OCI-LY7 (cell line): ENCODE measurements at regions not wholly inside any gene's neighbourhood (a gene's known extent, or its start where the extent isn't known, plus 50 kb on each side); places are given as distances from the start of the nearest gene placed in this dataset.

ENCODE experiments used
- BruUV-seq: library from RNA; stranded (reverse); fragments of 400-500 nt; replicated peaks from 2 replicates; lab custom pipeline; 2021; lab: Mats Ljungman, UMichigan
- CTCF ChIA-PET: fragments of 300-600 bp; sonication (Branson Sonifier 250); formaldehyde crosslinking; loops from one replicate; lab custom pipeline; 2022; ENCODE audit warnings: antibody characterized with exemption; ENCODE audit not compliant: unreplicated experiment; lab: Charles Lee
- POLR2A ChIA-PET: fragments of 300-600 bp; sonication (Branson Sonifier 250); formaldehyde crosslinking; loops from one replicate; lab custom pipeline; 2022; ENCODE audit warnings: antibody characterized with exemption; lab: Charles Lee
- DNase-seq: peaks from one replicate; pipeline ENCODE4 v3.0.0-alpha.2; 2015; ENCODE audit warnings: low spot score
- H2AFZ ChIP-seq: fragments of 200-600 bp; sonication (generic), shearing (Covaris generic); 2 replicates; pipeline ENCODE4 v1.6.1; 2014; ENCODE audit warnings: mild to moderate bottlenecking, antibody characterized with exemption, low read length, moderate library complexity
- H3K27ac ChIP-seq: fragments of 200-600 bp; sonication (generic); 2 replicates; pipeline ENCODE4 v1.5.1; 2014; ENCODE audit warnings: mixed run types, low read depth, mild to moderate bottlenecking, moderate library complexity, low read length, inconsistent platforms; ENCODE audit not compliant: poor library complexity, severe bottlenecking
- H3K36me3 ChIP-seq: fragments of 200-600 bp; sonication (generic); 2 replicates; pipeline ENCODE4 v1.6.1; 2014; ENCODE audit warnings: mild to moderate bottlenecking, antibody characterized with exemption, low read length, moderate library complexity, mixed read lengths; ENCODE audit not compliant: insufficient read depth
- H3K4me1 ChIP-seq: fragments of 200-600 bp; sonication (generic); 2 replicates; pipeline ENCODE4 v1.5.1; 2014; ENCODE audit warnings: mild to moderate bottlenecking, low read length; ENCODE audit not compliant: insufficient read depth, poor library complexity, severe bottlenecking
- H3K4me2 ChIP-seq: fragments of 200-600 bp; sonication (generic); 2 replicates; pipeline ENCODE4 v1.6.1; 2014; ENCODE audit warnings: mild to moderate bottlenecking, low read length
- H3K4me3 ChIP-seq: fragments of 200-600 bp; sonication (generic); 2 replicates; pipeline ENCODE4 v1.5.1; 2014; ENCODE audit warnings: mild to moderate bottlenecking, low read depth, low read length; ENCODE audit not compliant: poor library complexity, severe bottlenecking
- H3K79me2 ChIP-seq: fragments of 200-600 bp; sonication (generic); 2 replicates; pipeline ENCODE4 v1.6.1; 2016; ENCODE audit warnings: low read depth, mild to moderate bottlenecking, low read length, moderate library complexity, mixed read lengths; ENCODE audit not compliant: insufficient read depth
- H3K9me2 ChIP-seq: fragments of 200-600 bp; sonication (generic); 2 replicates; pipeline ENCODE4 v1.6.1; 2016; ENCODE audit warnings: mild to moderate bottlenecking, low read length, mixed read lengths; ENCODE audit not compliant: insufficient read depth
- H3K9me3 ChIP-seq: fragments of 200-600 bp; sonication (generic); 2 replicates; pipeline ENCODE4 v1.6.1; 2014; ENCODE audit warnings: mild to moderate bottlenecking, mixed run types, low read length, mixed read lengths
- H4K20me1 ChIP-seq: fragments of 200-600 bp; sonication (generic); 2 replicates; pipeline ENCODE4 v1.6.1; 2014; ENCODE audit warnings: mild to moderate bottlenecking, antibody characterized with exemption, low read length, moderate library complexity, mixed read lengths; ENCODE audit not compliant: insufficient read depth
- CTCF ChIP-seq: fragments of 200-600 bp; sonication (generic); conservative IDR thresholded peaks from 2 replicates; pipeline ENCODE4 v1.5.1; 2014; ENCODE audit warnings: mild to moderate bottlenecking, antibody characterized with exemption, low read length, moderate library complexity, mixed read lengths
- EZH2phosphoT487 ChIP-seq: fragments of 200-600 bp; sonication (generic); IDR thresholded peaks from 2 replicates; pipeline ENCODE4 v1.6.1; 2018; ENCODE audit warnings: low read depth, borderline replicate concordance, mild to moderate bottlenecking, mixed run types, antibody characterized with exemption, low read length, moderate library complexity, mixed read lengths
- intact Hi-C: fragments of 100-400 bp; cut with micrococcal nuclease; formaldehyde crosslinking; loops from one replicate; pipeline ENCODE4 v1.10.0; 2022; ENCODE audit not compliant: unreplicated experiment

GRCh38 chr20:48017992-48018391 is 232.7 kb upstream of the SULF2 start:
- no peaks in the 10 kb centered on the region; the same call in 1 of the 2 replicates for H3K36me3 ChIP-seq
- TF ChIP-seq EZH2phosphoT487 (no peak), CTCF (no peak)
- no TSS peak for BruUV-seq
- no peaks in the 10 kb centered on the region for H4K20me1 ChIP-seq
- no peaks in the 10 kb centered on the region for H3K9me2 ChIP-seq
- no peak for DNase-seq
- H2AFZ ChIP-seq, result no peak overlapping the region
- H3K4me3 ChIP-seq, result no peak overlapping the region
- H3K9me3 ChIP-seq, result peaks cover 21% of the 10 kb centered on the region; the same call in 1 of the 2 replicates
- no peak overlapping the region for H3K4me2 ChIP-seq
- peaks cover 7% of the 10 kb centered on the region for H3K4me1 ChIP-seq
- ChIA-PET POLR2A (no interaction called here), CTCF (no interaction called here)
- intact Hi-C loops, result no loop called here
- no peaks in the 10 kb centered on the region for H3K79me2 ChIP-seq
- no peak overlapping the region for H3K27ac ChIP-seq

DNA sequence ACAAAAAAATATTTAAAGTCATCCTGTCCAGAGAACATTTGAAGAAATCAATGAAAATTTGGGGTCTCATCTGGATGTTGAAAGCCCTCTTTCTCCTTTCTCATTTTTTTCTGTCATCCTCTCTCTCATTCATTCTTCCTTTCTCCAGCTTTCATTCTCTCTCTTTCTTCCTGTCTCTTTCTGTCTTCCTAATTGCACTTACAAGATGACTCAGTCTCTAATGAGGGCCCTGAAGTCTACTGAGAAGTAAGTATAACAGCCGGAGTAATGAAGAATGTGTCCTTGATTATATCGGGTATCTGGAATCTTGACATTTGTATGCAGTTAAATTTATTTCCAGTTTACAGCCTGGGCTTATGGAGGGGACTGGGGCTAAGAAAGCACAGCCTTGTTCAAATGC is 232.2 kb upstream of the SULF2 start:
- no peak overlapping the region for H3K4me2 ChIP-seq
- BruUV-seq, result no TSS peak
- H3K4me1 ChIP-seq, result peaks cover 7% of the 10 kb centered on the region
- POLR2A ChIA-PET, result no interaction called here
- no peak overlapping the region for H2AFZ ChIP-seq
- no peaks in the 10 kb centered on the region for H3K36me3 ChIP-seq
- no peak for DNase-seq
- peaks cover 19% of the 10 kb centered on the region; the same call in 1 of the 2 replicates for H3K9me3 ChIP-seq
- no peaks in the 10 kb centered on the region for H3K9me2 ChIP-seq
- H3K27ac ChIP-seq, result no peak overlapping the region
- H3K79me2 ChIP-seq, result no peaks in the 10 kb centered on the region
- no peak overlapping the region for H3K4me3 ChIP-seq
- no peaks in the 10 kb centered on the region for H4K20me1 ChIP-seq
- CTCF ChIA-PET, result no interaction called here
- intact Hi-C loops, result no loop called here
- TF ChIP-seq EZH2phosphoT487 (no peak), CTCF (no peak)

DNA sequence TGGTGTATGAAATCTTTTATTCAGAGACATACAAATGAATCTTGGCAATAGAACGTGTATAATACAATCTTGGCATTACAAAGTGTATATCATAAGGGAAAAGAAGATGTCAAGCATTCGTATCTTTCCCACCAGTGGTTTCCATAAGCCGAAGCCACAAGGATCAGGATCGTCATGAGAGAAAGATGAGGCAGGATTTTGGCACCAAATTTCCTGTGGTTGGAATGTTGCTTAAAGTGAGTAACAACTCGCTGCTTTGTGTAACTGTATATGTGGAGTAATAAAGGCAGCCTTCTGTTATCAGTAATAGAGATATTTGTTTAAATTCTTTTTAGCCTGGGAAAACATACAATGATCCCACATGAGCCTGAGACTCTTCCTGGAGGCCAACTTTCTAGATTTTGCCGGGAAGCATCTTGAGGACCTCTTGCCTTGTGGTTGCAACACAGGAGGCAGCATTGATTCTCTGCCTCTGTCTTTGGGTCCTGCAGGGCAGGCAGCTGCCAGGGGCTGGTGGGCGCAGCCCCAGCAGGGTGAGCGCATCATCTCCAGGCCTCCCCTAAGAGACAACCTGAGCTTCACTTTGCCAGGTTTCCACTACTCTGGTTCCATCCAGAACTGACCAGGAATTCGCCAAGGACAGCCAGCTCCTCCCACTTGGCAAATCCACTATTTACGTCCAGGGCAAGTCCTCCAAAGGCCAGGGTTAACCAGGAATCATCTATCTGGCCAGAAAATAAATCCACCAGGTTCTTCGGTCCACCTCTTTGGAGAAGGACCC is 230.9 kb upstream of the SULF2 start:
- CTCF ChIA-PET, result no interaction called here
- H3K4me1 ChIP-seq, result peaks cover 7% of the 10 kb centered on the region
- no peaks in the 10 kb centered on the region for H3K9me2 ChIP-seq
- DNase-seq, result no peak
- H2AFZ ChIP-seq, result no peak overlapping the region
- H3K79me2 ChIP-seq, result no peaks in the 10 kb centered on the region
- H3K4me2 ChIP-seq, result no peak overlapping the region
- intact Hi-C loops, result no loop called here
- no TSS peak for BruUV-seq
- no peak overlapping the region for H3K27ac ChIP-seq
- no peaks in the 10 kb centered on the region for H4K20me1 ChIP-seq
- H3K4me3 ChIP-seq, result no peak overlapping the region
- peaks cover 27% of the 10 kb centered on the region; the same call in 1 of the 2 replicates for H3K9me3 ChIP-seq
- POLR2A ChIA-PET, result no interaction called here
- peaks cover 6% of the 10 kb centered on the region; the same call in 1 of the 2 replicates for H3K36me3 ChIP-seq
- TF ChIP-seq EZH2phosphoT487, result no peak
- TF ChIP-seq CTCF, result no peak
